ENCODE measurements at regions not wholly inside any gene's neighbourhood (a gene's known extent, or its start where the extent isn't known, plus 50 kb on each side); places are given as distances from the start of the nearest gene placed in this dataset.

DNA sequence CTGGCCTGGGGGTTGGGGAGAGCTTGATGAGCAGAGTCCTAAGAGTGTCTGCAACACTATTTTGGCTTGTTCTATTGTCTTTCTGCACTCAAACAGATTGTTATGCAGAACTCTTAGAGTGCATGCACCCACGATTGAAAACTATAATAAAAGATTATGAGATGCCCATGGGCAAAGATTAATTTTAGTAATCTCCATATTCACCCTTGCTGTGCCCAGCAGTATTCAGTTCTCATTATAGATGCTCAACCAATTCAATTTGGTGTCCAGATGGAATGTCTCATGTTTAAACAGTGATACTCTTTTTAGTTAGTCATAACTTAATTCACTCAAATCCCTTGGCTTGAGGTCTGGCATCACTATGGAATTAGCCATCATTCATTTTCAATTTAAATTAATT, 952.5 kb downstream of the CDH8 start:
- H3K4me1 ChIP-seq (ENCODE audit: insufficient read depth, low read length) = no peaks in the 10 kb centered on the region
- H3K27ac ChIP-seq (ENCODE audit: extremely low read length, insufficient read depth, low read length) = no peak overlapping the region
- no peak overlapping the region for H2AFZ ChIP-seq (ENCODE audit: low read length)
- WGBS (ENCODE audit: low lambda C conversion rate) = 5% methylated on average over 1 of the region's 1 CpG
- ChIA-PET CTCF (ENCODE audit: low intra/inter-chr PET ratio, low total read pairs) (no interaction called here), POLR2A (no interaction called here)
- FAIRE-seq (no peak), DNase-seq (ENCODE audit: low spot score) (no peak), ATAC-seq (no peak)
- H3K27me3 ChIP-seq (ENCODE audit: control insufficient read depth in 1 of 2, insufficient read depth in 2 of 2, low read length in 2 of 2) = no peaks in the 10 kb centered on the region
- no TSS peak for BruUV-seq (replicated peaks)
- intact Hi-C loops (cut with micrococcal nuclease; ENCODE audit: unreplicated experiment) (no loop called here), in situ Hi-C loops (cut with HindIII; ENCODE audit: extremely low pct_ligation_motif_present, low pct_unique_long_range_greater_than_20kb) (no loop called here)
- H3K9me3 ChIP-seq (ENCODE audit: low read length) = peaks cover 76% of the 10 kb centered on the region
- H3K79me2 ChIP-seq (ENCODE audit: insufficient read depth, low read length) = no peaks in the 10 kb centered on the region
- H3K4me3 ChIP-seq (replicated peaks in 1 of 3; ENCODE audit: insufficient read depth in 1 of 3, low read depth in 2 of 3, low read length in 3 of 3) = no peak overlapping the region
- no peaks in the 10 kb centered on the region for H3K36me3 ChIP-seq (replicated peaks in 1 of 2; ENCODE audit: control insufficient read depth in 1 of 2, insufficient read depth in 2 of 2, low read length in 2 of 2)
- H3K4me2 ChIP-seq (ENCODE audit: low read depth, low read length) = no peak overlapping the region
- TF ChIP-seq, protein P1, sequence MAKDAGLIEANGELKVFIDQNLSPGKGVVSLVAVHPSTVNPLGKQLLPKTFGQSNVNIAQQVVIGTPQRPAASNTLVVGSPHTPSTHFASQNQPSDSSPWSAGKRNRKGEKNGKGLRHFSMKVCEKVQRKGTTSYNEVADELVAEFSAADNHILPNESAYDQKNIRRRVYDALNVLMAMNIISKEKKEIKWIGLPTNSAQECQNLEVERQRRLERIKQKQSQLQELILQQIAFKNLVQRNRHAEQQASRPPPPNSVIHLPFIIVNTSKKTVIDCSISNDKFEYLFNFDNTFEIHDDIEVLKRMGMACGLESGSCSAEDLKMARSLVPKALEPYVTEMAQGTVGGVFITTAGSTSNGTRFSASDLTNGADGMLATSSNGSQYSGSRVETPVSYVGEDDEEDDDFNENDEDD (CRISPR knock-in tag; IDR thresholded peaks at IDR 0.05; ENCODE audit: borderline replicate concordance) = no peak
- TF ChIP-seq POLR2A (IDR thresholded peaks at IDR 0.05; ENCODE audit: insufficient read depth in 1 of 2, low read depth in 2 of 2, low read length in 2 of 2) (no peak), SMYD3 (CRISPR knock-in tag; IDR thresholded peaks at IDR 0.05) (no peak), ZNF547 (CRISPR knock-in tag; IDR thresholded peaks at IDR 0.05) (no peak), ZNF572 (CRISPR knock-in tag; IDR thresholded peaks at IDR 0.05) (no peak), ZFP36L2 (CRISPR knock-in tag; IDR thresholded peaks at IDR 0.05) (no peak), HNRNPH1 (optimal IDR thresholded peaks at IDR 0.05; ENCODE audit: low read depth, low read length) (no peak), ARNTL (CRISPR knock-in tag; IDR thresholded peaks at IDR 0.05) (no peak), FOXP1 (IDR thresholded peaks at IDR 0.05) (no peak), FOXP1 (CRISPR knock-in tag; IDR thresholded peaks at IDR 0.05) (no peak), PAX8 (CRISPR knock-in tag; IDR thresholded peaks at IDR 0.05; ENCODE audit: borderline replicate concordance) (no peak)
- H4K20me1 ChIP-seq (ENCODE audit: insufficient read depth, low read length) = no peaks in the 10 kb centered on the region
- no peak overlapping the region for H3K9ac ChIP-seq (ENCODE audit: insufficient read depth, low read depth, low read length)

- Histone ChIP-seq H3K36me3 (replicated peaks in 1 of 2; ENCODE audit: control insufficient read depth in 1 of 2, insufficient read depth in 2 of 2, low read length in 2 of 2) (no peaks in the 10 kb centered on the region), H3K27ac (ENCODE audit: extremely low read length, insufficient read depth, low read length) (no peak overlapping the region), H3K4me2 (ENCODE audit: low read depth, low read length) (no peak overlapping the region), H3K4me1 (ENCODE audit: insufficient read depth, low read length) (no peaks in the 10 kb centered on the region), H4K20me1 (ENCODE audit: insufficient read depth, low read length) (no peaks in the 10 kb centered on the region), H3K9ac (ENCODE audit: insufficient read depth, low read depth, low read length) (no peak overlapping the region), H3K27me3 (ENCODE audit: control insufficient read depth in 1 of 2, insufficient read depth in 2 of 2, low read length in 2 of 2) (no peaks in the 10 kb centered on the region), H3K79me2 (ENCODE audit: insufficient read depth, low read length) (no peaks in the 10 kb centered on the region), H3K9me3 (ENCODE audit: low read length) (peaks cover 65% of the 10 kb centered on the region), H3K4me3 (replicated peaks in 1 of 3; ENCODE audit: insufficient read depth in 1 of 3, low read depth in 2 of 3, low read length in 3 of 3) (no peak overlapping the region), H2AFZ (ENCODE audit: low read length) (no peak overlapping the region)
- in situ Hi-C loops (cut with HindIII; ENCODE audit: extremely low pct_ligation_motif_present, low pct_unique_long_range_greater_than_20kb) = no loop called here
- CTCF ChIA-PET (ENCODE audit: low intra/inter-chr PET ratio, low total read pairs) = no interaction called here
- no peak for FAIRE-seq
- no TSS peak for BruUV-seq (replicated peaks)
- POLR2A ChIA-PET = no interaction called here
- WGBS (ENCODE audit: low lambda C conversion rate) = 2% methylated on average over 2 of the region's 2 CpGs
- ATAC-seq = no peak
- intact Hi-C loops (cut with micrococcal nuclease; ENCODE audit: unreplicated experiment) = no loop called here
- DNase-seq (ENCODE audit: low spot score) = no peak
- TF ChIP-seq ZNF232 (CRISPR knock-in tag; IDR thresholded peaks at IDR 0.05; ENCODE audit: borderline replicate concordance) (no peak), SRSF1 (optimal IDR thresholded peaks at IDR 0.05; ENCODE audit: low read depth, low read length) (no peak), MED8 (CRISPR knock-in tag; IDR thresholded peaks at IDR 0.05; ENCODE audit: insufficient replicate concordance) (no peak), ZNF276 (CRISPR knock-in tag; IDR thresholded peaks at IDR 0.05; ENCODE audit: low read depth) (no peak), ELF3 (CRISPR knock-in tag; IDR thresholded peaks at IDR 0.05) (no peak), HNRNPK (IDR thresholded peaks at IDR 0.05; ENCODE audit: low read depth, low read length, poor library complexity, severe bottlenecking) (no peak), ZNF619 (CRISPR knock-in tag; IDR thresholded peaks at IDR 0.05) (no peak)
Observed at GRCh38 chr16:61074324-61074723, 961.9 kb downstream of the CDH8 start.

All from HepG2 (cell line).